Endodermal cell (in vitro differentiated cells): ENCODE measurements at regions not wholly inside any gene's neighbourhood (a gene's known extent, or its start where the extent isn't known, plus 50 kb on each side); places are given as distances from the start of the nearest gene placed in this dataset.

Source experiments
- DNase-seq: peaks from one replicate; pipeline ENCODE4 v3.0.0-alpha.2; 2017
- H3K27ac ChIP-seq: 2 replicates; pipeline ENCODE4 v1.5.1; 2013; ENCODE audit warnings: mild to moderate bottlenecking, low read depth, low read length, moderate library complexity
- H3K27me3 ChIP-seq: 2 replicates; pipeline ENCODE4 v1.6.1; 2013; ENCODE audit warnings: mild to moderate bottlenecking, low read length, moderate library complexity; ENCODE audit not compliant: insufficient read depth, control insufficient read depth, poor library complexity, severe bottlenecking
- H3K36me3 ChIP-seq: 2 replicates; pipeline ENCODE4 v1.7.0; 2013; ENCODE audit warnings: mild to moderate bottlenecking, low read length, moderate library complexity; ENCODE audit not compliant: control insufficient read depth, insufficient read depth
- H3K4me1 ChIP-seq: one replicate; pipeline ENCODE4 v1.7.0; 2013; ENCODE audit warnings: low read length; ENCODE audit not compliant: control insufficient read depth, insufficient read depth
- H3K4me3 ChIP-seq: 2 replicates; pipeline ENCODE4 v1.5.1; 2013; ENCODE audit warnings: mild to moderate bottlenecking, low read length, moderate library complexity
- H3K9ac ChIP-seq: 2 replicates; pipeline ENCODE4 v1.6.1; 2013; ENCODE audit warnings: mild to moderate bottlenecking, low read length, moderate library complexity; ENCODE audit not compliant: poor library complexity, severe bottlenecking; ENCODE audit errors: extremely low read depth
- H3K9me3 ChIP-seq: 2 replicates; pipeline ENCODE4 v1.6.1; 2013; ENCODE audit warnings: mild to moderate bottlenecking, low read length, moderate library complexity; ENCODE audit not compliant: control insufficient read depth
- H3K27ac Mint-ChIP-seq: 2 replicates; pipeline ENCODE4 v1.8.0; 2020; ENCODE audit warnings: mixed read lengths
- H3K27me3 Mint-ChIP-seq: 2 replicates; pipeline ENCODE4 v1.8.0; 2021; ENCODE audit warnings: mild to moderate bottlenecking, mixed read lengths; ENCODE audit not compliant: insufficient read depth
- H3K36me3 Mint-ChIP-seq: 2 replicates; pipeline ENCODE4 v1.8.0; 2020; ENCODE audit warnings: low read depth, mixed read lengths
- H3K4me1 Mint-ChIP-seq: 2 replicates; pipeline ENCODE4 v1.8.0; 2020; ENCODE audit warnings: mixed read lengths
- H3K4me3 Mint-ChIP-seq: 2 replicates; pipeline ENCODE4 v1.8.0; 2020; ENCODE audit warnings: mild to moderate bottlenecking, moderate library complexity, mixed read lengths
- H3K9me3 Mint-ChIP-seq: 2 replicates; pipeline ENCODE4 v1.8.0; 2020; ENCODE audit warnings: mild to moderate bottlenecking, mixed read lengths
- WGBS, 2 experiments: methylation state at CpG; one replicate each; pipeline versions ENCODE4 v1.1.5 to v1.1.7; 2013; ENCODE audit warnings: missing lambda C conversion rate in 2 of 2, mixed read lengths in 1 of 2; ENCODE audit not compliant: insufficient coverage in 1 of 2, insufficient read length in 1 of 2; 5-methylcytosine and 5-hydroxymethylcytosine counted together
- TF ChIP-seq, protein P1 (sequence below): fragments of 200-600 bp; sonication (generic); conservative IDR thresholded peaks from 2 replicates; pipeline ENCODE4 v1.5.0; 2021; ENCODE audit warnings: antibody characterized with exemption, mild to moderate bottlenecking

DNA sequence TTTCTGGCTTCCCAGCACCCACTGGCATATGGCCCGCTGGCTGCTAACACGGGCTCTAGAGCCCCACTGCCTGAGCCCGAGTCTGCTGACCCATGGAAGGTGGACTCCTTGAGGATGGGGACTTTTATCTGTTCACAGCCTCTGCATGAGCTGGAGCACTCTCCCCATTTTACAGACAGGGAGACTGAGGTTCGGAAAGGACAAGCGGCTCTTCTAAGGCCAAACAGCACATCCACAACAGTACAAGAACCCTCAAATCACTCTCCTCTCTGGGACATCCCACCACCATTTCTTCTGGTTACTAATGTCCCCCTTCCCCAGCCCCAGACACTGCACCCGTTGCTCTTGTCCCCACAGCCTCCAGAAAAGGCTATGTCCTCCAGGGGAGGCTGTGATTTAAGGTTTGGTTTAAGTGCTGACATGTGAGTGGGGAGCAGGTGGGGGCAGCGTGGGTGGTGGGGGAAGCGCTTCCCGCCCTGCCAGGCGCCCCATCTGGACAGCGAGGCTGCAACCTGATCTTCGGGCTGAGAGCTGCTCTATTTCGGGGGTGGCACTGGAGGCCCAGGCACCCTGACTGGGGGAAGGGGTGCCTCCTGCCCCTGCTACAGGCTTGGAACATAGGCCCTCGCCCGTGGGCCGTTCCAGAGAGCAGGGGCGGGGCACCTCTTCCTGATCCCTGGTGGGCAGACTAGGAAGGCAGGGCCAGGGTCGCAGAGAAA, 104.8 kb upstream of the WNT4 start:
- Histone ChIP-seq H3K9me3 (no peaks in the 10 kb centered on the region), H3K9ac (no peak overlapping the region), H3K27ac (no peak overlapping the region), H3K27me3 (no peaks in the 10 kb centered on the region), H3K36me3 (no peaks in the 10 kb centered on the region), H3K4me3 (no peak overlapping the region), H3K4me1 (no peaks in the 10 kb centered on the region)
- no peaks in the 10 kb centered on the region for H3K36me3 Mint-ChIP-seq
- H3K4me1 Mint-ChIP-seq = no peaks in the 10 kb centered on the region
- TF ChIP-seq, protein P1, sequence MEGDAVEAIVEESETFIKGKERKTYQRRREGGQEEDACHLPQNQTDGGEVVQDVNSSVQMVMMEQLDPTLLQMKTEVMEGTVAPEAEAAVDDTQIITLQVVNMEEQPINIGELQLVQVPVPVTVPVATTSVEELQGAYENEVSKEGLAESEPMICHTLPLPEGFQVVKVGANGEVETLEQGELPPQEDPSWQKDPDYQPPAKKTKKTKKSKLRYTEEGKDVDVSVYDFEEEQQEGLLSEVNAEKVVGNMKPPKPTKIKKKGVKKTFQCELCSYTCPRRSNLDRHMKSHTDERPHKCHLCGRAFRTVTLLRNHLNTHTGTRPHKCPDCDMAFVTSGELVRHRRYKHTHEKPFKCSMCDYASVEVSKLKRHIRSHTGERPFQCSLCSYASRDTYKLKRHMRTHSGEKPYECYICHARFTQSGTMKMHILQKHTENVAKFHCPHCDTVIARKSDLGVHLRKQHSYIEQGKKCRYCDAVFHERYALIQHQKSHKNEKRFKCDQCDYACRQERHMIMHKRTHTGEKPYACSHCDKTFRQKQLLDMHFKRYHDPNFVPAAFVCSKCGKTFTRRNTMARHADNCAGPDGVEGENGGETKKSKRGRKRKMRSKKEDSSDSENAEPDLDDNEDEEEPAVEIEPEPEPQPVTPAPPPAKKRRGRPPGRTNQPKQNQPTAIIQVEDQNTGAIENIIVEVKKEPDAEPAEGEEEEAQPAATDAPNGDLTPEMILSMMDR = no peak
- H3K27ac Mint-ChIP-seq = no peak overlapping the region
- no peak overlapping the region for H3K4me3 Mint-ChIP-seq
- peaks cover 7% of the 10 kb centered on the region for H3K27me3 Mint-ChIP-seq
- DNase-seq = no peak
- 89 to 94% methylated on average over 6 to 18 of the region's 18 CpGs for WGBS, 2 experiments
- no peaks in the 10 kb centered on the region for H3K9me3 Mint-ChIP-seq

DNA sequence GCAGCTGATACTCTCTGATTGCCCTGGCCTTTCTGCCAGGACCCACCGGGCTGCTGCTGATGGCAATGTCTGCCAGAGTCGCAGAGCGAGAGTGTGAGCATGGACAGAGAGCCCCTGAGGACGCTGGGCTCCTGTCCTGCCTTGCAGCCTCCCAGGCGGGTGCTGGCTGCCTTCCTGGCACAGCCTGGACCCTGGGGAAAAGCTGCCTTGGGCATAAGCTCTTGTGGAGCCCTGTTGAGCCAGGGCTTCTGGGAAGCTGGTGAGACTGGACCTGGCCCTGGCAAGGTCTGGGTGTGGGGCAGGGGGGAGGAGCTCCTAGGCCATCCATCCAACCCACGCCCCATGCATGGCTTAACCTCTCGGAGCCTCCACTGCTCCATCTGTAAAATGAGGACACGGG, 105.8 kb upstream of the WNT4 start:
- no peaks in the 10 kb centered on the region for H3K36me3 Mint-ChIP-seq
- no peak overlapping the region for H3K27ac ChIP-seq
- no peak overlapping the region for H3K4me3 ChIP-seq
- no peaks in the 10 kb centered on the region for H3K27me3 ChIP-seq
- H3K4me1 ChIP-seq = no peaks in the 10 kb centered on the region
- TF ChIP-seq, protein P1 = no peak
- no peaks in the 10 kb centered on the region for H3K9me3 ChIP-seq
- no peak overlapping the region for H3K27ac Mint-ChIP-seq
- H3K4me1 Mint-ChIP-seq = no peaks in the 10 kb centered on the region
- peaks cover 7% of the 10 kb centered on the region for H3K27me3 Mint-ChIP-seq
- DNase-seq = no peak
- H3K9me3 Mint-ChIP-seq = no peaks in the 10 kb centered on the region
- WGBS, 2 experiments = 92 to 93% methylated on average over 2 to 8 of the region's 8 CpGs
- H3K36me3 ChIP-seq = no peaks in the 10 kb centered on the region
- H3K9ac ChIP-seq = no peak overlapping the region
- H3K4me3 Mint-ChIP-seq = no peak overlapping the region

DNA sequence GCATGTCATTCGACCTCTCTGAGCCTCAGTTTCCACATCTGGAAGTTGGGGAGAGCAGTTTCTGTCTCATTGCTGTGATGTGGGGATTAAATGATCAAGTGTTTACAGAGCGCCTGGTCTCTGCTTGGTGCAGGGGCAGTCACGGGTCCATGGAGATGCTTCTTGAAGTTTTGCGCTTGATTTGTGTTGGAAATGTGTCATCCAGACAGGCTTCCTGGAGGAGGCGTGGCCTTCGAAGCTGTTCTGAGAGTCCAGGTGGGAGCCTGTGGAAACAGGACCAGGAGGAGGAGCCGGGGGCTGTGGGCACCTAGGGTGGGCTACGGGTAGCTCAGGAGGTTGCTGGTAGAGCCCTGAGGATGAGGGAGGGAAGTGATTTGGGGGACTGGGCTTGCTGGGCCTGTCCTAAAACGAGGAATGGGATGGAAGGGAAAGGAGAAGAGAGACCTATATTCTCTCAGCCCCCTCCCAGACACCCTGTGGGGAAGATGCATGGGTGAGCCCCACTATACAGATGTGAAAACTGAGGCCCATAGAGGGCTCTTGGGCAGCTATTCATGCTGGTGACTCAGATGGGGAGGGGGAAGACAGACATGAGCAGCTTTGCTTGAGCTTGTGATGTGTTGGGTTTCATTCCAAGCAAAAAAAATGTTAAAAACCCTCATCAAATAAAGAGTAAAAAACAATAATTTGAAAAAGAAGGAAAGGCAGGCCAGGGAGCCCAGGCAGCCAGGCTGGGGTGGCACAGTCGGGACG, 107.2 kb upstream of the WNT4 start:
- no peak for DNase-seq
- WGBS, 2 experiments = 83 to 88% methylated on average over 1 to 11 of the region's 11 CpGs
- H3K36me3 ChIP-seq = no peaks in the 10 kb centered on the region
- no peak overlapping the region for H3K4me3 Mint-ChIP-seq
- peaks cover 6% of the 10 kb centered on the region for H3K4me1 Mint-ChIP-seq
- H3K27ac ChIP-seq = no peak overlapping the region
- H3K4me3 ChIP-seq = no peak overlapping the region
- H3K36me3 Mint-ChIP-seq = no peaks in the 10 kb centered on the region
- peak overlapping the region; percentile 76 for H3K27ac Mint-ChIP-seq
- H3K27me3 Mint-ChIP-seq = peaks cover 5% of the 10 kb centered on the region
- H3K9me3 ChIP-seq = no peaks in the 10 kb centered on the region
- TF ChIP-seq, protein P1 = no peak
- no peaks in the 10 kb centered on the region for H3K9me3 Mint-ChIP-seq
- H3K27me3 ChIP-seq = no peaks in the 10 kb centered on the region
- no peak overlapping the region for H3K9ac ChIP-seq
- no peaks in the 10 kb centered on the region for H3K4me1 ChIP-seq
